A673 (cell line): ENCODE measurements at regions not wholly inside any gene's neighbourhood (a gene's known extent, or its start where the extent isn't known, plus 50 kb on each side); places are given as distances from the start of the nearest gene placed in this dataset.

ENCODE experiments used
- CTCF ChIP-seq: fragments of 300-800, 200-600 bp; sonication (generic); conservative IDR thresholded peaks from 2 replicates; pipeline ENCODE4 v1.5.1; 2017; ENCODE audit warnings: low read depth, mild to moderate bottlenecking, antibody characterized with exemption, low read length, moderate library complexity, mixed read lengths
- EZH2 ChIP-seq: fragments of 200-600 bp; sonication (generic); IDR thresholded peaks from 2 replicates; pipeline ENCODE4 v1.6.1; 2017; ENCODE audit warnings: borderline replicate concordance, low read depth, mild to moderate bottlenecking, mixed read lengths, antibody characterized with exemption, low read length; ENCODE audit not compliant: poor library complexity, severe bottlenecking

DNA sequence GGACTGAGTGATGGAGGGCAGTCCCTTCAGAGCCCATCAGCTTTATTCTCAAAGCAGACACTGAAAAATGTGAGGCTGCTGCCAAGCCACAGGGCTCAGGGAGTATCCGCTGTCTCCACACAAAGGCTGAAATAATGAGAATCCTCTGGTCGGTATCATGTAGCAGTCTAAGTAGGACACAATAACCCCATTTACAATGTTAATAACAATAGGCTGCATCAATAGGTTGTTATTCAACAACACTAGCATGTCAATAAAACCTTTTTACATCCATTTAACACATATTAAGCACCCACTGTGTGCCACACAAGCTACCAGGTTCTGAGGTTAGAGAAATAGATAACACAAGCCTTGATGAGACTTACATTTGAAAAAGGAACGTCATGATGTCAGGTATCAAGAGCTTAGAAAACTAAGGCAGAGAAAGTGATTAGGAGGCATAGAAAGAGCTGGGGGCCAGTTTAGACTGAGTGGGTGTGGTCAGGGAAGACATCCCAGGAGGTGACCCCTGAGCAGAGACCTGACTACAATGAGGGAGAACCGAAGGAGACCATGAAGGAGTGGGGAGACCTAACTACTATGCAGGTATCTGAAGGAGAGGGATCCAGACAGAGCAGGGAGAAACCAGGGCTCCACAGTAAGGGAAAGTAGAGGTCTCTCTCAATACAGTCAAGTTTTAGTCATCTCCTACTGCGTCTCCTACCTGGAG lies 140.1 kb upstream of the GRIA1 start:
- TF ChIP-seq CTCF (no peak), EZH2 (no peak)
